CD4-positive, alpha-beta T cell (primary cell): ENCODE measurements at regions not wholly inside any gene's neighbourhood (a gene's known extent, or its start where the extent isn't known, plus 50 kb on each side); places are given as distances from the start of the nearest gene placed in this dataset.

ENCODE experiments used
- ATAC-seq: fragments of 200-7000 bp; cut with Tn5 transposase; one replicate; pipeline ENCODE4 v1.10.0; 2022; ENCODE audit warnings: mild to moderate bottlenecking; ENCODE audit not compliant: poor library complexity
- CTCF ChIA-PET: fragments of 350-600 bp; sonication (Branson Sonifier 250); formaldehyde crosslinking; loops from one replicate; lab custom pipeline; 2021; ENCODE audit warnings: antibody characterized with exemption, inconsistent platforms; lab: Charles Lee
- POLR2A ChIA-PET: fragments of 350-600 bp; sonication (Branson Sonifier 250); formaldehyde crosslinking; loops from one replicate; lab custom pipeline; 2021; ENCODE audit warnings: antibody characterized with exemption, inconsistent platforms; lab: Charles Lee
- DNase-seq, 14 experiments: peaks; one replicate each; pipeline ENCODE4 v3.0.0-alpha.2; 2013 to 2020; ENCODE audit warnings: mixed read lengths in 2 of 14
- H3K27ac ChIP-seq, 2 donors: one replicate each; pipeline versions ENCODE4 v1.5.1 to v1.7.0; 2013; ENCODE audit warnings: low read length in 2 of 2, low read depth in 1 of 2, mild to moderate bottlenecking in 1 of 2
- H3K27me3 ChIP-seq, 2 experiments: 1 replicate in 1 of 2; 2 replicates in 1 of 2; pipeline versions ENCODE4 v1.6.1 to v1.7.0; 2013; ENCODE audit warnings: low read length in 2 of 2, control low read depth in 1 of 2, mild to moderate bottlenecking in 1 of 2, moderate library complexity in 1 of 2; ENCODE audit not compliant: insufficient read depth in 2 of 2, control insufficient read depth in 1 of 2
- H3K36me3 ChIP-seq: one replicate; pipeline ENCODE4 v1.6.1; 2013; ENCODE audit warnings: low read length, control low read depth; ENCODE audit not compliant: insufficient read depth
- H3K4me1 ChIP-seq: one replicate; pipeline ENCODE4 v1.6.1; 2013; ENCODE audit warnings: low read length, control low read depth; ENCODE audit not compliant: insufficient read depth
- H3K4me3 ChIP-seq: one replicate; pipeline ENCODE4 v1.5.1; 2013; ENCODE audit warnings: mild to moderate bottlenecking, low read length, moderate library complexity
- H3K9me3 ChIP-seq, 2 experiments: 1 replicate in 1 of 2; 2 replicates in 1 of 2; pipeline versions ENCODE4 v1.6.1 to v1.7.0; 2013; ENCODE audit warnings: low read length in 2 of 2, mild to moderate bottlenecking in 2 of 2, control low read depth in 1 of 2, moderate library complexity in 1 of 2; ENCODE audit not compliant: control insufficient read depth in 1 of 2, insufficient read depth in 1 of 2
- H3K27ac Mint-ChIP-seq: one replicate; pipeline ENCODE4 v1.8.0; 2020; ENCODE audit warnings: mixed read lengths
- H3K27me3 Mint-ChIP-seq: one replicate; pipeline ENCODE4 v1.8.0; 2021; ENCODE audit warnings: mixed read lengths
- H3K36me3 Mint-ChIP-seq: one replicate; pipeline ENCODE4 v1.8.0; 2021; ENCODE audit warnings: low read depth, mixed read lengths
- H3K4me1 Mint-ChIP-seq: one replicate; pipeline ENCODE4 v1.8.0; 2021; ENCODE audit warnings: low read depth, mixed read lengths
- H3K4me3 Mint-ChIP-seq: one replicate; pipeline ENCODE4 v1.8.0; 2020; ENCODE audit warnings: mild to moderate bottlenecking, mixed read lengths
- H3K9me3 Mint-ChIP-seq: one replicate; pipeline ENCODE4 v1.8.0; 2020; ENCODE audit warnings: mixed read lengths
- CTCF ChIP-seq: fragments of 200-600 bp; IDR thresholded peaks from one replicate; pipeline ENCODE4 v1.8.0; 2022; ENCODE audit warnings: antibody characterized with exemption, mild to moderate bottlenecking
- intact Hi-C, 2 experiments: fragments of 100-400 bp; cut with DNase I in 1 of 2; cut with micrococcal nuclease in 1 of 2; formaldehyde crosslinking; loops; one replicate each; pipeline versions ENCODE4 v1.15.1 to v1.9.0; 2023 to 2025; cut with DNase I, micrococcal nuclease

DNA sequence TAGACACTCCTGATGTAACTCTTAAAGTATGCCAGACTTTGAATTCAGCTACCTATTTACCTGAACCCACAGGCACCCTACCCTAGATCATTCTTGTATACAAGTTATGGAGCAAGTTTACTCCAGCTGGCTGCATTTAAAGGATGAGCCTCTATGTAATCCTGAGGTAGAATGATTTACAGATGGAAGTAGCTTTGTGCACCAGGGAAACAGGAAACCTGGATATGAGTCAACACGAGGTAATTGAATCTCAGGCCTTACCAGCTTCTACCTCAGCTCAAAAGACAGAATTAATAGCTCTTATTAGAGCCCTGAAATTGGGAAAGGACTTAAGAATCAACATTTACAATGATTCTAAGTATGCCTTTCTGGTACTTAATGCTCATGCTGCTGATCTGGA is 119.8 kb downstream of the AGTR2 start:
- no peaks in the 10 kb centered on the region for H3K27me3 ChIP-seq

GRCh38 chrX:116292183-116292582 is 121.6 kb downstream of the AGTR2 start:
- POLR2A ChIA-PET, result no interaction called here
- CTCF ChIA-PET, result no interaction called here
- Mint-ChIP-seq H3K4me3 (no peak overlapping the region), H3K9me3 (no peaks in the 10 kb centered on the region), H3K36me3 (no peaks in the 10 kb centered on the region), H3K4me1 (no peaks in the 10 kb centered on the region), H3K27me3 (no peaks in the 10 kb centered on the region), H3K27ac (no peak overlapping the region)
- Histone ChIP-seq H3K36me3 (no peaks in the 10 kb centered on the region), H3K4me1 (no peaks in the 10 kb centered on the region), H3K27ac (no peak overlapping the region), H3K4me3 (no peak overlapping the region), H3K27me3 (no peaks in the 10 kb centered on the region), H3K9me3 (no peaks in the 10 kb centered on the region)
- no peak for TF ChIP-seq CTCF
- intact Hi-C loops, result no loop called here
- ATAC-seq, result no peak
- DNase-seq, result no peak

More for the DNA sequence above, 119.8 kb downstream of the AGTR2 start:
- Histone ChIP-seq H3K4me3 (no peak overlapping the region), H3K4me1 (no peaks in the 10 kb centered on the region), H3K36me3 (no peaks in the 10 kb centered on the region), H3K9me3 (no peaks in the 10 kb centered on the region), H3K27ac (no peak overlapping the region)
- Mint-ChIP-seq H3K36me3 (no peaks in the 10 kb centered on the region), H3K27me3 (no peaks in the 10 kb centered on the region), H3K9me3 (no peaks in the 10 kb centered on the region), H3K4me1 (no peaks in the 10 kb centered on the region), H3K4me3 (no peak overlapping the region), H3K27ac (no peak overlapping the region)
- TF ChIP-seq CTCF, result no peak
- no peak for ATAC-seq
- no peak for DNase-seq
- POLR2A ChIA-PET, result no interaction called here
- intact Hi-C loops, result no loop called here
- CTCF ChIA-PET, result no interaction called here

GRCh38 chrX:116298956-116299355 is 128.4 kb downstream of the AGTR2 start:
- ATAC-seq (no peak), DNase-seq (no peak)
- Histone ChIP-seq H3K27ac (no peak overlapping the region), H3K4me1 (no peaks in the 10 kb centered on the region), H3K36me3 (no peaks in the 10 kb centered on the region), H3K4me3 (no peak overlapping the region), H3K9me3 (no peaks in the 10 kb centered on the region), H3K27me3 (no peaks in the 10 kb centered on the region)
- ChIA-PET POLR2A (no interaction called here), CTCF (no interaction called here)
- H3K27me3 Mint-ChIP-seq, result no peaks in the 10 kb centered on the region
- TF ChIP-seq CTCF, result no peak
- H3K27ac Mint-ChIP-seq, result no peak overlapping the region
- H3K4me3 Mint-ChIP-seq, result no peak overlapping the region
- H3K9me3 Mint-ChIP-seq, result peaks cover 3% of the 10 kb centered on the region
- H3K4me1 Mint-ChIP-seq, result no peaks in the 10 kb centered on the region
- H3K36me3 Mint-ChIP-seq, result no peaks in the 10 kb centered on the region
- intact Hi-C loops, result no loop called here
